ENCODE measurements at regions not wholly inside any gene's neighbourhood (a gene's known extent, or its start where the extent isn't known, plus 50 kb on each side); places are given as distances from the start of the nearest gene placed in this dataset.
"Not testable (repeated sequence)": the region's sequence is repeated elsewhere in the genome, so short reads cannot be mapped to it uniquely, and the experiment has no call there.

DNA sequence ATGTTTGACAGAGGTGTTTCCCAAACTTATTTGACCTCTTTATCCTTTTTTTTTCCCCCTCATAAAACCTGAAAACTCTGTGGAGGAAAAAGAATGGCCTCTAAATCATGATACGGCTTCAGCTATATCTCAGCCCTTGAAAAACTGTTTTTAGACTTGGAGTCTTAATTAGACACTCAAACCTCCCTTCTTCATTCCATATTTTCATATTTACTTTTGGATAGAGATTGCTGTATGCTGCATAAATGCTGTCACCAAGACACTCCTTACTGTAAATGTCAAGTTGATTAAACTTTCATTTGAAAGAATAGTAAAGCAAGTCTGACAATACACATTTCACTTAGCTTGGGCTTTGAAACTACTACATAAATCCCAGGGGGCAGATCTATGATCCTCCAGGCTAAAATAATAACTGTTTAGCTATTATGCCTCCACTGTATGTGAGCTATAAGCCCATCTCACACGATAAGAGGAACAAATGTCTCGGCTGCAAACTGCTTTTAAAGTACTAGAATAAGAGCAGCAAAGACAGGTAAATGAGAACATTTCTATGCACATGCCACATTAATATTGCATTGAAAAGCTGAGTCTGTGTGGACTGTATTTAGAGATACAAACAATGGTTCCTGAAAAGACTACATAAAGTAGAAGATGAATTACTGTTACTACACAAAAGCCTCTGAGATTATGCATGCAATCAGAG lies 141.3 kb upstream of the HMGN3 start:
- Mint-ChIP-seq H3K4me1 (ENCODE audit: low read depth) (no peaks in the 10 kb centered on the region), H3K36me3 (ENCODE audit: low read depth) (no peaks in the 10 kb centered on the region), H3K9me3 (peaks cover under 1% of the 10 kb centered on the region), H3K27me3 (no peaks in the 10 kb centered on the region), H3K4me3 (no peak overlapping the region), H3K27ac (no peak overlapping the region)

DNA sequence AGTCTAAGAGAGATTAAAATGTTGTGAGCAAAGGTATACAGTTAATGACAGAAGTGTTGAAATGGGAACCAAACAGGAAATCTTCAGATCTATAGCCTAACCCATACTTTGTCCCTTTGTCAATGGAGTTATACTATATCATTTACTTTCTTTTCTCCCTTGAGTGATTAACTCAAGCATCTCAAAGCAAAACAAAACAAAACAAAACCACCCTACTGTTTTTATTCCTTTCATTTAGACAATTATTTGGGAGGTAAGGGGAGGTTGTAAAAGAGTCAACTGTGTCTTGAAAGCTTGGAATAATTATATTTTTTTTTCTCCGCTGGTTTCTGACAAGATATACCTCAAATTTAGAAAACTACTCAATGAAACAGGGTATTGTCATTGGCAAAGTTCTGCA lies 139.8 kb upstream of the HMGN3 start:
- Mint-ChIP-seq H3K27me3 (peaks cover 4% of the 10 kb centered on the region), H3K36me3 (ENCODE audit: low read depth) (no peaks in the 10 kb centered on the region), H3K27ac (no peak overlapping the region), H3K9me3 (peaks cover 6% of the 10 kb centered on the region), H3K4me1 (ENCODE audit: low read depth) (no peaks in the 10 kb centered on the region), H3K4me3 (no peak overlapping the region)

GRCh38 chr6:79373880-79374279 lies 139.4 kb upstream of the HMGN3 start:
- peaks cover 6% of the 10 kb centered on the region for H3K9me3 Mint-ChIP-seq
- H3K27me3 Mint-ChIP-seq = peaks cover 4% of the 10 kb centered on the region
- no peaks in the 10 kb centered on the region for H3K36me3 Mint-ChIP-seq (ENCODE audit: low read depth)
- H3K27ac Mint-ChIP-seq = no peak overlapping the region
- no peaks in the 10 kb centered on the region for H3K4me1 Mint-ChIP-seq (ENCODE audit: low read depth)
- no peak overlapping the region for H3K4me3 Mint-ChIP-seq

DNA sequence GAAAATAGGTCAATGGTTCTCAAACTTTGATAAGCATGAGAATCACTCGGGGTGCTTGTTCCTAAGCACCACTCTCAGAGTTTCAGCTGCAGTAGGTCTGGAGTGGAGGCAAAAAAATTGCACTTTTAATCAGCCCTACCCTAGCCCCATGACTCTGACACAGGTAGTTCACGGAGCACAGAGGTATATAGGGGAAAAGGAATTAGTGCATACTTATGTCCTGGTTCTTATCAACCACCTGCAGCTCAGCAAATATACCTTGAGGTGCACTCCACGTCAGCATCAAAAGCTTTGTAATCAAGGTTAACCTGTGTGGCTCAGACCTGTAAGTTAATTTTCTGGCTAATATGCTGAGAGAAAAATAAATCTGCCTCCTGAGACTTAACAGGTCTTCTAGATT lies 138.8 kb upstream of the HMGN3 start:
- Mint-ChIP-seq H3K27me3 (peaks cover 4% of the 10 kb centered on the region), H3K9me3 (peaks cover 6% of the 10 kb centered on the region), H3K27ac (no peak overlapping the region), H3K4me1 (ENCODE audit: low read depth) (no peaks in the 10 kb centered on the region), H3K4me3 (no peak overlapping the region), H3K36me3 (ENCODE audit: low read depth) (no peaks in the 10 kb centered on the region)

- Mint-ChIP-seq H3K27ac (no peak overlapping the region), H3K9me3 (peaks cover 6% of the 10 kb centered on the region), H3K27me3 (peaks cover 4% of the 10 kb centered on the region), H3K4me1 (ENCODE audit: low read depth) (no peaks in the 10 kb centered on the region), H3K4me3 (no peak overlapping the region), H3K36me3 (ENCODE audit: low read depth) (no peaks in the 10 kb centered on the region)
Measured at GRCh38 chr6:79372757-79373156, 138.3 kb upstream of the HMGN3 start.

DNA sequence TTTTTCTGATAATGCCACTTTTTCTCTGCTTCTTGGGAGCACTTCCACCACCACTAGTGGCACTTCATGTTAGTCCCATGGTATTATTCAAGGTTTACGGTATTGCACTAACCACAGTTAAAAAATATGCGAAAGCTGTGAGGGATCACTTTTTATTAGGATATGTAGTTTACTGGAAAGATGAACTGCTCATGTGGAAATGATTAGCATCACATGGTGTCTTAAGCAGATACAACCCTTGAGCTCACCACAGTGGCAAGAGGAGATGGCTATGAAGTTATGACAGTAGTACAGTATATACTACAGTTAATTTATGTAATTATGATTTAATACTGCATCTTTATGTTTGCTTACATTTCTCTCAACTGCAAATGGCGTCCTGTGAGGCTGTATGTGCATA lies 134.5 kb upstream of the HMGN3 start:
- peaks cover 21% of the 10 kb centered on the region for H3K9me3 Mint-ChIP-seq
- H3K36me3 Mint-ChIP-seq (ENCODE audit: low read depth) = no peaks in the 10 kb centered on the region
- H3K27ac Mint-ChIP-seq = no peak overlapping the region
- peaks cover 8% of the 10 kb centered on the region for H3K27me3 Mint-ChIP-seq
- no peak overlapping the region for H3K4me3 Mint-ChIP-seq
- no peaks in the 10 kb centered on the region for H3K4me1 Mint-ChIP-seq (ENCODE audit: low read depth)

GRCh38 chr6:79363441-79363840 lies 129.0 kb upstream of the HMGN3 start:
- H3K27me3 Mint-ChIP-seq; H3K4me3 Mint-ChIP-seq; H3K4me1 Mint-ChIP-seq (ENCODE audit: low read depth); H3K36me3 Mint-ChIP-seq (ENCODE audit: low read depth); H3K27ac Mint-ChIP-seq: not testable (repeated sequence)
- H3K9me3 Mint-ChIP-seq = peaks cover 29% of the 10 kb centered on the region

- H3K4me1 Mint-ChIP-seq (ENCODE audit: low read depth); H3K27ac Mint-ChIP-seq; H3K36me3 Mint-ChIP-seq (ENCODE audit: low read depth); H3K4me3 Mint-ChIP-seq; H3K27me3 Mint-ChIP-seq: not testable (repeated sequence)
- H3K9me3 Mint-ChIP-seq = peaks cover 25% of the 10 kb centered on the region
Measured at GRCh38 chr6:79361074-79361473, 126.6 kb upstream of the HMGN3 start.

DNA sequence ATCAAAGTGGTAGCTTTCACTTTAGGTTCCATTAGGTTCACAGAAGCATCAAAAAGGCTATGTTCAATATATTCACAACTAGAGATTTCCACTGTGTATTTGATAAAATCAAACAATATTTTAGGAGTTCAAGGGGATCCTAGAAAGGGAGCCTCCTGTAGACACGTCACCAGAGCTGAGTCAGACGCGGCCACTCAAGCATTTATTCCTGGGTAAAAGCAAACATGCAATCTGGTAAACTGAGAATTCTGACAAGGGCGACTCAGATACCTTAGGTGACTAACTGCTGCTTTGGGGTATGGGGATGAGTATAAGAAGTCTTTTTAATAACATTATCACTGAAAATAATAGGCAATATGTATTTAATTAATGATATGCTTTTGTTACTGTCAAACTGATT lies 118.7 kb upstream of the HMGN3 start:
- Mint-ChIP-seq H3K27ac (no peak overlapping the region), H3K36me3 (ENCODE audit: low read depth) (no peaks in the 10 kb centered on the region), H3K4me1 (ENCODE audit: low read depth) (no peaks in the 10 kb centered on the region), H3K27me3 (peaks cover 6% of the 10 kb centered on the region), H3K4me3 (no peak overlapping the region), H3K9me3 (peaks cover under 1% of the 10 kb centered on the region)

GRCh38 chr6:79338493-79338892 lies 104.0 kb upstream of the HMGN3 start:
- Mint-ChIP-seq H3K27ac (no peak overlapping the region), H3K36me3 (ENCODE audit: low read depth) (no peaks in the 10 kb centered on the region), H3K9me3 (no peaks in the 10 kb centered on the region), H3K4me3 (no peak overlapping the region), H3K4me1 (ENCODE audit: low read depth) (peaks cover 3% of the 10 kb centered on the region), H3K27me3 (peaks cover 19% of the 10 kb centered on the region)

- Mint-ChIP-seq H3K27me3 (peaks cover 31% of the 10 kb centered on the region), H3K27ac (no peak overlapping the region), H3K9me3 (no peaks in the 10 kb centered on the region), H3K4me1 (ENCODE audit: low read depth) (peaks cover 13% of the 10 kb centered on the region), H3K36me3 (ENCODE audit: low read depth) (no peaks in the 10 kb centered on the region), H3K4me3 (no peak overlapping the region)
Measured at GRCh38 chr6:79335133-79335674, 100.7 kb upstream of the HMGN3 start.

DNA sequence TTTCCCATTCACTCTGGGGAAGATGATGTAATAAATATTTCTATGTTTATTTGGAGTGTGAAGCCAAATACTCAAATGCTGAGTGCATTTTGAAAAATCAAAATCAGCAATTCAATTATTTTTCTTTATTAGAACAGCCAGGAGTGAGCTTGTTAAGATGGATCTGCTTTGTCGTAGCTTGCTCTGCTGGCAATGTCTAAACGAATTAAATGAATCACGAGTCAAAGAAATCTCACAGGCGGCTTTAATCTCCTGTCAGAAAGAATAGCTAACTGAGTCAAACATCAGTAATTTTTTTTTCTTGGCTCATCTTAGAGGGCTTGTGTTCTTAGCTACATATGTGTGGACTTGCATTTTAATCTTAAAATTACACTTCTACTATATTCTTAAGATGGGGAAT lies 100.2 kb upstream of the HMGN3 start:
- Mint-ChIP-seq H3K9me3 (no peaks in the 10 kb centered on the region), H3K27ac (no peak overlapping the region), H3K4me1 (ENCODE audit: low read depth) (peaks cover 13% of the 10 kb centered on the region), H3K27me3 (peaks cover 31% of the 10 kb centered on the region), H3K36me3 (ENCODE audit: low read depth) (no peaks in the 10 kb centered on the region), H3K4me3 (no peak overlapping the region)

GRCh38 chr6:79330704-79331103 lies 96.2 kb upstream of the HMGN3 start:
- Mint-ChIP-seq H3K27ac (peak overlapping the region; percentile 7), H3K4me3 (no peak overlapping the region), H3K9me3 (no peaks in the 10 kb centered on the region), H3K27me3 (peaks cover 20% of the 10 kb centered on the region), H3K36me3 (ENCODE audit: low read depth) (no peaks in the 10 kb centered on the region), H3K4me1 (ENCODE audit: low read depth) (peaks cover 13% of the 10 kb centered on the region)

DNA sequence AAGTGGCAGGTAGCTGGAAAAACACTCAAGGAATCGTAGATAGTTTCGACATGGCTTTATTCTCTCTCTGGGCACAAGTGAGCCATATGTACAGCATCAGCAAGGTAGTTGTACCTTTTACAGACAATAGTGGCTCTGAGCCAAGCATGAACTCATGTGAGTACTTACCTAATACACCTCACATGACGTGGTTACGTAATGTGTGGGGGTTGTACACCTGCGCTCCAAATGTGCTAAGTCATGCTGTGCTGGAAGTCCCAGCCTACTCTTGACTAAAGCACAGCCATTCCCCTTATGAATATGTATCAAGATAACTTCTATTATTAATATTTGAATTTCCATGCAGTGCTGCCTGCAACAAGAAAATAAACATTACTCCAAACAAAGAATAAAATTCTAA lies 78.8 kb upstream of the HMGN3 start:
- Mint-ChIP-seq H3K36me3 (ENCODE audit: low read depth) (no peaks in the 10 kb centered on the region), H3K4me3 (no peak overlapping the region), H3K4me1 (ENCODE audit: low read depth) (no peaks in the 10 kb centered on the region), H3K9me3 (no peaks in the 10 kb centered on the region), H3K27me3 (peaks cover 7% of the 10 kb centered on the region), H3K27ac (no peak overlapping the region)

DNA sequence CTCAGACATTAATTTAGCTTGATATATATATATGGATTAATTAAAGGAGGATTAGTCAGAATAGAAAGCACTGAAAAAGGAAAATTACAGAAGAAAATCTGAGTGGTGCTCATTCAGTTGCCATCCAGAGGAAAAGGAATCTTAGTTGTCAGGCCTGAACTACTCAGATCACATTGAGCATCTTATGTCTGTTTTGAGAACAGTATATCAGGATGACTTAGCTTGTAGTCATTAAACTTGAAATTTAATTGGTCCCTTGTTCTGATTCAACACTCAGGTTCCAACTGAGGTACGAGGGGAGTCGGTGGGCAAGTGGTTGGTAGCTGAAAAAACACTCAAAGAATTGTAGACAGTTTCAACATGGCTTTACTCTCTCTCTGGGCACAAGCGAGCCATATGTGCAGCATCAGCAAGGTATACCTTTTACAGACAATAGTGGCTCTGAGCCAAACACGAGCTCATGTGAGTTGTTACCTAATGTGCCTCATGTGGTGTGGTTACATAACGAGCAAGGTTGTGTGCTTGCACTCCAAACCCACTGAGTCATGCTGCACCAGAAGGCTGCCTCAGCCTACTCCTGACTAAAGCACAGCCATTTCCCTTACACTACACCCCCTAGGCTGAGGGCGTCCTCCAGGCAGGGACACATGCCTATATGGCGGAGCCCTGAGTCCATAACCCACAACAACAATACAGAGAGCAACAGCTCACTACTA lies 73.0 kb upstream of the HMGN3 start:
- Mint-ChIP-seq H3K9me3 (no peaks in the 10 kb centered on the region), H3K4me1 (ENCODE audit: low read depth) (no peaks in the 10 kb centered on the region), H3K4me3 (no peak overlapping the region), H3K36me3 (ENCODE audit: low read depth) (no peaks in the 10 kb centered on the region), H3K27me3 (peaks cover 4% of the 10 kb centered on the region), H3K27ac (no peak overlapping the region)

DNA sequence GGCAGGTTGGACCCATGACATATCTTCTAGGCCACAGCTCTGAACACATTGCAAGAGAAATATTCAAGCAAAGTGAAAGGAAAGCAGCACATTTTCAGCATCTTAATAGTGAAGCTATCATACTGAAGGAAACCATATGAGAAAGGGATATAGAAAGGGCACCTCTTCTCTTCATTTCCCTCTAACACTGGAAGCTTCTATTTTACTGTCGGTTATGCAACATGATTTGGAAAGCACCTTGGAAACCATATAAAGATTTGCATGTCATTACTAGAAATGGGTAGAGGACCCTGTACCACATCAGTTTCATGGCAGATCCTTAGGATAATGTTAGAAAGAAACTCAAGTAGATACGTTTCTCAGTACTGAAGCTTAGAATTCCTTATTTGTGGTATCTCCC lies 70.5 kb upstream of the HMGN3 start:
- Mint-ChIP-seq H3K36me3 (ENCODE audit: low read depth) (no peaks in the 10 kb centered on the region), H3K9me3 (no peaks in the 10 kb centered on the region), H3K4me1 (ENCODE audit: low read depth) (no peaks in the 10 kb centered on the region), H3K27me3 (peaks cover 4% of the 10 kb centered on the region), H3K4me3 (no peak overlapping the region), H3K27ac (no peak overlapping the region)
